Mesodermal cell (in vitro differentiated cells): ENCODE measurements at regions not wholly inside any gene's neighbourhood (a gene's known extent, or its start where the extent isn't known, plus 50 kb on each side); places are given as distances from the start of the nearest gene placed in this dataset.

Source experiments
- H3K27ac ChIP-seq: 2 replicates; pipeline ENCODE4 v1.7.0; 2013; ENCODE audit warnings: mild to moderate bottlenecking, low read depth, low read length, moderate library complexity; ENCODE audit not compliant: severe bottlenecking
- H3K36me3 ChIP-seq: 2 replicates; pipeline ENCODE4 v1.7.1; 2013; ENCODE audit warnings: mild to moderate bottlenecking, low read length, moderate library complexity; ENCODE audit not compliant: control insufficient read depth, insufficient read depth
- H3K4me1 ChIP-seq: one replicate; pipeline ENCODE4 v1.7.1; 2013; ENCODE audit warnings: mild to moderate bottlenecking, low read length; ENCODE audit not compliant: insufficient read depth, control insufficient read depth, poor library complexity, severe bottlenecking
- H3K4me3 ChIP-seq: 2 replicates; pipeline ENCODE4 v1.7.0; 2013; ENCODE audit warnings: low read length, control low read depth, mild to moderate bottlenecking; ENCODE audit not compliant: insufficient read depth, poor library complexity, severe bottlenecking; ENCODE audit errors: extremely low read depth
- H3K9me3 ChIP-seq: 2 replicates; pipeline ENCODE4 v1.7.1; 2013; ENCODE audit warnings: mild to moderate bottlenecking, low read length, moderate library complexity; ENCODE audit not compliant: control insufficient read depth
- WGBS, 2 experiments: methylation state at CpG; one replicate each; pipeline ENCODE4 v1.1.5; 2013; ENCODE audit warnings: missing lambda C conversion rate in 2 of 2; ENCODE audit not compliant: insufficient coverage in 2 of 2; 5-methylcytosine and 5-hydroxymethylcytosine counted together

- H3K4me3 ChIP-seq = no peak overlapping the region
- no peaks in the 10 kb centered on the region for H3K9me3 ChIP-seq
- WGBS, 2 experiments = 100% methylated on average over 1 of the region's 1 CpG; no CpG with 5 or more reads in 1 of the 2 experiments
- no peaks in the 10 kb centered on the region for H3K36me3 ChIP-seq
- no peaks in the 10 kb centered on the region for H3K4me1 ChIP-seq
- H3K27ac ChIP-seq = no peak overlapping the region
Observed at GRCh38 chr5:87570366-87570765, 157.6 kb upstream of the CCNH start.

GRCh38 chr5:87562068-87562467, 149.3 kb upstream of the CCNH start:
- Histone ChIP-seq H3K4me3 (no peak overlapping the region), H3K4me1 (no peaks in the 10 kb centered on the region), H3K36me3 (no peaks in the 10 kb centered on the region), H3K9me3 (no peaks in the 10 kb centered on the region), H3K27ac (no peak overlapping the region)
- WGBS, 2 experiments = no CpG with 5 or more reads among the region's 1 CpG

DNA sequence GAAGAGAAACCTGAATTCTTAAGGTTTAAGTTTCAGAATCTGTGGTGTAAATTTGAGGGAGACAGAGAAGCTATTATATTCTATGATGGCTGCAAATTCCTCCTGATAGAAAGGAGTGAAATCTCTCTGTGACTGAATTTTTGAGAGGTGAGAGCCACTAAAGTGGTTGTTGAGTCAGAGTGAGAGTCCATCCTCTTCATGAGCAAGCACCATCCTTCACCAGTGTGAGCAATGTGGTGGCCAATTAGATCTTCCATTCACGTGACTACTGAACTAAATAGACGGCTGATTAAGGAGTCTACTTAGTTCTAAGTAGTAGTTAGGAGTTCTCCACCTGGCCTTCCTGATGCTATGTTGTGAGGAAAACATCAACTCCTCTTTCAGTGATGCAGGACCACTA, 147.8 kb upstream of the CCNH start:
- Histone ChIP-seq H3K36me3 (no peaks in the 10 kb centered on the region), H3K9me3 (no peaks in the 10 kb centered on the region), H3K4me3 (no peak overlapping the region), H3K4me1 (no peaks in the 10 kb centered on the region), H3K27ac (no peak overlapping the region)
- WGBS, 2 experiments = 80% methylated on average over 1 of the region's 2 CpGs; no CpG with 5 or more reads in 1 of the 2 experiments

GRCh38 chr5:87551911-87552310, 139.2 kb upstream of the CCNH start:
- H3K27ac ChIP-seq = no peak overlapping the region
- H3K4me1 ChIP-seq = no peaks in the 10 kb centered on the region
- 100% methylated on average over 1 of the region's 1 CpG; no CpG with 5 or more reads in 1 of the 2 experiments for WGBS, 2 experiments
- no peaks in the 10 kb centered on the region for H3K36me3 ChIP-seq
- no peaks in the 10 kb centered on the region for H3K9me3 ChIP-seq
- no peak overlapping the region for H3K4me3 ChIP-seq

DNA sequence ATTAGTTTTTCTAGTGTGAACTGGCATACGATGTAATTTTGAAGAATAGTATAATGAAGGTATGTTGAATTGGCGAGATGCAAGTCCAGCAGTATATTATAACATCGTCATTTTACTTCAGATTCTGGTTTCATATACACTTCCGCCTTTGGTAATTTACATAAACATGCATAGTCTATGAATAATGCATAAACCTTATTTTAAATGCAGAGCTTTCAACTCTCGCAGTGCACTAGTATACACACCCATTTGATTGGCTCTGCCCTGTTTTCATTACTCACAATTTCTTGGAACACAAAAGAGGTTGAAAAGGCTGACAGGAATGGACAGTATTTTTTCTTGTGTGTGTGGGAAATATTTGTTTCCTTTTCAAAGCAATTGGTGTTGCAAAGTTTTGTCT, 128.9 kb upstream of the CCNH start:
- 100% methylated on average over 1 of the region's 5 CpGs; no CpG with 5 or more reads in 1 of the 2 experiments for WGBS, 2 experiments
- Histone ChIP-seq H3K36me3 (no peaks in the 10 kb centered on the region), H3K4me3 (no peak overlapping the region), H3K9me3 (no peaks in the 10 kb centered on the region), H3K4me1 (no peaks in the 10 kb centered on the region), H3K27ac (no peak overlapping the region)

DNA sequence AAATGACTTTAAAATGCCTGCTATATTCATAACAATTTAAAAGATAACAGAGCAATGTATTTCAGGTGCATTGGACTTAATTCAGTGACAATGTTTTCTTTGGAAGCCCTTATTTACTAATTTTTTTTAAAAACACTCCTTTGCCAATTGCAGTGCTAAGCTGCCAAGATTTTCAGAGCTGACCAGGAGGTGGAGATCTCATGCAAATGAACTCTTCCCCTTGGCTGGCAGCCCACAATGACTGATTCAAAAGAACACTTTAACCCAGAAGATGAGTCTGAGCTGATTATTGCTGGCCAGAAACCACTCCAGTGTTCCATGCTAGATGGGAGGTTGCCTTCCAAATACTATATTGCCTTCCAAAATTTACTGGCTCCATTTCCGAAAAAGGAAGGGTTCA, 128.3 kb upstream of the CCNH start:
- Histone ChIP-seq H3K4me3 (no peak overlapping the region), H3K36me3 (no peaks in the 10 kb centered on the region), H3K4me1 (no peaks in the 10 kb centered on the region), H3K27ac (no peak overlapping the region), H3K9me3 (no peaks in the 10 kb centered on the region)
- WGBS, 2 experiments = 50 to 56% methylated on average over 1 of the region's 1 CpG

DNA sequence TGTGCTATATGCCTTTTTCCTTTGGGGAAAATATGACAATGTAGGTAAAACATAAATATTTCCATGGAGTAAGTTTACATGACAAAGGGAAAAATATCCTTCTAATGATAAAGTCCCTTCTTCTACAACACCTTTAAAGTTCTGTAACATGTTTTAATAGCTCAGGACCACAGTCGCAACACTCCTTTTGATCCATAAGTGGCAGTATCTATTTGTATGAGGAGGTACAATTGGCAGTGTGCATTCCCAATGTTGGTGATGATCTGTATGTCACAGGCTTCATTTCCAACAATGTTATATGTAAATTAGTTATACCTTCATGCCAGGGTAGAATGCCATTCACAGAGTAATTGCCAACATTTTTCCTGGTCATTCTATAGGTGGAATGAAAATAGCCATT, 127.1 kb upstream of the CCNH start:
- no peaks in the 10 kb centered on the region for H3K9me3 ChIP-seq
- H3K36me3 ChIP-seq = no peaks in the 10 kb centered on the region
- H3K27ac ChIP-seq = no peak overlapping the region
- no peaks in the 10 kb centered on the region for H3K4me1 ChIP-seq
- WGBS, 2 experiments = no CpG with 5 or more reads among the region's 1 CpG
- H3K4me3 ChIP-seq = no peak overlapping the region

GRCh38 chr5:87536365-87536764, 123.6 kb upstream of the CCNH start:
- no peak overlapping the region for H3K27ac ChIP-seq
- no peaks in the 10 kb centered on the region for H3K36me3 ChIP-seq
- H3K4me3 ChIP-seq = no peak overlapping the region
- no peaks in the 10 kb centered on the region for H3K9me3 ChIP-seq
- no peaks in the 10 kb centered on the region for H3K4me1 ChIP-seq

GRCh38 chr5:87535706-87536105, 123.0 kb upstream of the CCNH start:
- Histone ChIP-seq H3K9me3 (no peaks in the 10 kb centered on the region), H3K36me3 (no peaks in the 10 kb centered on the region), H3K4me1 (no peaks in the 10 kb centered on the region), H3K4me3 (no peak overlapping the region), H3K27ac (no peak overlapping the region)

- Histone ChIP-seq H3K4me1 (no peaks in the 10 kb centered on the region), H3K36me3 (no peaks in the 10 kb centered on the region), H3K27ac (no peak overlapping the region), H3K9me3 (no peaks in the 10 kb centered on the region), H3K4me3 (no peak overlapping the region)
- WGBS, 2 experiments = no CpG with 5 or more reads among the region's 1 CpG
Observed at GRCh38 chr5:87529486-87530076, 116.9 kb upstream of the CCNH start.

GRCh38 chr5:87526131-87526530, 113.4 kb upstream of the CCNH start:
- H3K4me3 ChIP-seq = no peak overlapping the region
- no peaks in the 10 kb centered on the region for H3K9me3 ChIP-seq
- H3K36me3 ChIP-seq = no peaks in the 10 kb centered on the region
- 80 to 100% methylated on average over 1 of the region's 2 CpGs for WGBS, 2 experiments
- H3K27ac ChIP-seq = no peak overlapping the region
- H3K4me1 ChIP-seq = no peaks in the 10 kb centered on the region
